ENCODE measurements at regions not wholly inside any gene's neighbourhood (a gene's known extent, or its start where the extent isn't known, plus 50 kb on each side); places are given as distances from the start of the nearest gene placed in this dataset.
A peak's percentile ranks its signal among the peaks of the same experiment; 100 is the strongest.

DNA sequence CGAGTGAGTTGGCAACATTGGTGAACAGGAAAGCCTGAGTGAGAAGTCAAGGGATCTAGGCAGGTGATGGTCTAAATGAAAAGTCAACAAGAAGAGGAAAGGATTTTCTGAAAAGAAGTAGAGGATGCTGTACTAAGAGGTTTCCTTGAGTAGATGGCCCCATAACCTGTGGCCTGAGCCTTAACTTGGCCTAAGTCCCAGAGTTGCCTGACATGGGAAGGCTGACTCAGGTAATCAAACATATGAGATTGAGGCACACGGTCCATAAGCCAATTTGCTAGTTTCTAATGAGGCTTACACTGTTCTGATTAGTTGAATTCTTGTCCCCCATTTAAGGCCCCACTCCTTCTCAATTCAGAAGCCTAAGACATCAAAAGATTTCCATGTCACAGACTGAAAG, 262.5 kb upstream of the LMCD1 start:
- H3K4me3 Mint-ChIP-seq = no peak overlapping the region
- H3K36me3 Mint-ChIP-seq = no peaks in the 10 kb centered on the region
- H3K27ac Mint-ChIP-seq = no peak overlapping the region
- H3K9me3 Mint-ChIP-seq = peaks cover 7% of the 10 kb centered on the region
- H3K4me1 Mint-ChIP-seq = no peaks in the 10 kb centered on the region
- H3K27me3 Mint-ChIP-seq = peaks cover 8% of the 10 kb centered on the region
- no peak for ATAC-seq

DNA sequence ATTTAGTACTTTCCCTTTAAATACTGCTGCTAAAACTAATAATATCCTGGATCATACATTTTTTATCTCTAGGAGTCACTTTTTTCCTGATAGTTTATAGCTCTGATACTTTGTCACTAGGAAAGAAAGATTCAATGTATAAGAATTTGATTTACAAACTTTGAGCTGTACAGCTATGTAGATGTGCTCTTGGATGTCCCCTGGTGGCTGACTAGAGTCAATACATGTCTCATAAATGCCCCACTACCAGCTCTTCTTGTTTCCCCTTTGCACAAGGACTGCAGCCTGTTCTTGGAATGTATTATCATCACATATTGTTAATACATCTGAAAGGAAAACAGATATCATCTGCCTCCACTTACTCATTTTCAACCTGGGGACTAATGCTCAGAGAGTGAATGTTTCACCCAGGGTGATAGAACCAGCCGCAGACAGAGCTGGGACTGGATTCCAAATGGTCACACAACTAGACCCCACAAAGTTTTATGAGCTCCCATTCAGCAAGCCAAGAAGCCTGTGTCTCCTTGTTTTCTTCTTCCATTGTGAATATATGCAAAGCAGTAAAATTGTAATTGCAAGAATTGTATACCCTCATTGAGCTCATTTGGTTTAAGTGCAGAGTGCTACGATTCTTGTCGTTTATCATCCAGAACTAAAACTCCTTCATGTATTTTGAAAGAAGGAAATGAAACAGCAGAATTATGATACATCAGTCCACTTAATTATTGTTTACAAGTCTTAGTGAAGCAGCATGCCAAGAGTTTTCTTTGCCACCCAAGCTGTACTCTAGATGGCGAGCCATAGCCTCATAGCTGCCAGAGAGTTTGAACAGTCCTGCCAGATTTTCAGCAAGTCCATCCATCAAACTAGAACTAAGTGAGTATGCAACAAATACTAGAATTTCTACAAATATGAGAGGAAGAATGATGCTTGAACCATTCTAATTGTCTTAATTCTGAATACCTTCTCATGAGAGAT, 261.6 kb upstream of the LMCD1 start:
- H3K4me1 Mint-ChIP-seq = no peaks in the 10 kb centered on the region
- peaks cover 4% of the 10 kb centered on the region for H3K27me3 Mint-ChIP-seq
- no peak overlapping the region for H3K4me3 Mint-ChIP-seq
- no peak overlapping the region for H3K27ac Mint-ChIP-seq
- peaks cover 7% of the 10 kb centered on the region for H3K9me3 Mint-ChIP-seq
- no peaks in the 10 kb centered on the region for H3K36me3 Mint-ChIP-seq
- no peak for ATAC-seq

- H3K4me3 Mint-ChIP-seq = no peak overlapping the region
- no peaks in the 10 kb centered on the region for H3K36me3 Mint-ChIP-seq
- no peak overlapping the region for H3K27ac Mint-ChIP-seq
- no peak for ATAC-seq
- H3K4me1 Mint-ChIP-seq = no peaks in the 10 kb centered on the region
- peaks cover 14% of the 10 kb centered on the region for H3K9me3 Mint-ChIP-seq
- peaks cover 11% of the 10 kb centered on the region for H3K27me3 Mint-ChIP-seq
Measured at GRCh38 chr3:8246070-8246469, 255.6 kb upstream of the LMCD1 start.

DNA sequence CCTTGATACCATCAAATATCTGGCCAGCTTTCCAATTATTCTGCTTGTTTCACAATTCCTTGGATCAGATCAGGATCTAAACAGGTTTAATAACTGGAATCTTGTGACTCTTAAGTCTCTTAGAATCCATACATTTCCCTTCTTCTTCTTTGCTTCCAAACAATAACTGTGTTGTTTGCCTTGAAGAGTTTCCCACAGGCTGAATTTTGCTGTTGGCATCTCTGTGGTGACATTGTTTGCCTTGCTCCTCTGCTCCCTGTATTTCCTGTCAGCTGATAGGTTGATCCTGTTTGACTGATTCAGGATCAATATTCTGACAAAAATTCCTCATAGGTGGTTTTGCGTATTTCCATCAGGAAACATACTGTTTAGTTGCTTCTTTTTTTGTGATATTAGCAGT, 248.4 kb upstream of the LMCD1 start:
- Mint-ChIP-seq H3K36me3 (no peaks in the 10 kb centered on the region), H3K27ac (no peak overlapping the region), H3K9me3 (peaks cover 13% of the 10 kb centered on the region), H3K27me3 (peaks cover 11% of the 10 kb centered on the region), H3K4me3 (no peak overlapping the region), H3K4me1 (no peaks in the 10 kb centered on the region)
- ATAC-seq = no peak

DNA sequence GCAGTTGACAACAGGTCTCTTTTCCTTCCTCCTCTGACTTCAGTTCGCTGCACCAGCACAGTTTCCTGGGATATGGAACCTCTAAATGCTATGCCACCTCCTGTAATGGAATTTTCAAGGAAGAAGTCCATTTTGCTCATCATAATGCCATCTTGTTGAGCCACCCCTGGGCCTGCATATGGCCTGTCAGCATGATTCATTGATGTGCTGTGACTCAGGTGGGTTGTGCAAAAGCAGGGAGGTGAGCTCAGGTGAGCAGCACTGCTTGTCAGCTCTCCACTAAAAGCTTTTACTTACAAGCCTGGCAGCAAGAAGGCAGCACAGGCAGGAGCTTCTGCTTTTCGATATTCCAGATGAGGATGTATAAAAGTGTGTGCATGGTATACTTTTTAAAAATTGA, 247.1 kb upstream of the LMCD1 start:
- Mint-ChIP-seq H3K4me3 (no peak overlapping the region), H3K27me3 (peaks cover 11% of the 10 kb centered on the region), H3K27ac (no peak overlapping the region), H3K36me3 (no peaks in the 10 kb centered on the region), H3K4me1 (no peaks in the 10 kb centered on the region), H3K9me3 (peaks cover 13% of the 10 kb centered on the region)
- ATAC-seq = no peak

DNA sequence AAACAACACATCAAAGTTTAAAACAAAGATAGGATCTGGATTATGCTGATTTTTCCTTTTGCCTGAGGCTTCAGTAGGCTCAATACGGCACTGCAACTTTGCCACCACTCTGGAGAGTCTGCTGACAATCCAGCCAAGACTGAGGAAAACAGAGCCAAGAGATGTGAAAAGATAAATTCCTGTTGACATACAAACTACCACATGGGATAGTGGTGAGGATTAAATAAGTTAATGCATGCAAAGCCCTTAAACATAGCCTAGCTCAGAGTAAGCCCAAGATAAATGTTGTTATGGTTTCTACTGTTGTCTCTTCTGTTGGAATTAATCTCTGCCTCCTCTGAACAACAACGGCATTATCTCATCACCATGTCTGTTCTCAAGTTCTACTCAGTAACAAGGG, 245.9 kb upstream of the LMCD1 start:
- no peak for ATAC-seq
- no peak overlapping the region for H3K27ac Mint-ChIP-seq
- H3K27me3 Mint-ChIP-seq = peaks cover 1% of the 10 kb centered on the region
- no peak overlapping the region for H3K4me3 Mint-ChIP-seq
- H3K9me3 Mint-ChIP-seq = peaks cover 6% of the 10 kb centered on the region
- no peaks in the 10 kb centered on the region for H3K36me3 Mint-ChIP-seq
- no peaks in the 10 kb centered on the region for H3K4me1 Mint-ChIP-seq

DNA sequence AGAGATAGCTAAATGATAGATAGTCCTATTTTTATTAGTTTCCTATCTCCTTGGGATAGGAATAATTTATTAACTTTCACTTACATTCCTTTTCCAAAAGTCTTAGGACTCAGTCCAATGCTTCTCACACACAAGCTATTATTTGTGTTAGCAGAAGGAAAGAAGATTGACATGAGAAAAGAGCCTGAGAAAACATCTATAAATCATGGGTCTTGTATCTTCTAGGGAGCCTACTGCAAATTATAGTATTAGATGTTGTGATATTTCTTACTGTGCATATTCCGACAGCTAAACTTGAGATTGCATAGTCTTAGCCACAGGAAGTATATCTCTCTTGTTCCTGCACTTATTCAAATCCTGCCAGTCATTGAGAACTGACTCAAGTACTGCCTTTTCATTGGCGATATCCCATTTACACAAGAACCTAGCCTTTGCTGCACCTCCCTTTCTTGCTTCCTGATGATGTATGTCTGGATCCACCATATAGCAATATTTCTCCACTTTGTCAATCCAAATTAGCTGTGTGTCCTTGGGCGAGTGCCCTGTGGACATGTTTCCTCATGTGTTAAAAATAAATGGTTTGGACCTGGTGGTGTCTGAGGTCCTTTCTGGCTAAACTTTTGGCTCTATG, 245.1 kb upstream of the LMCD1 start:
- Mint-ChIP-seq H3K36me3 (no peaks in the 10 kb centered on the region), H3K4me1 (no peaks in the 10 kb centered on the region), H3K27me3 (no peaks in the 10 kb centered on the region), H3K27ac (no peak overlapping the region), H3K9me3 (peaks cover 10% of the 10 kb centered on the region), H3K4me3 (no peak overlapping the region)
- ATAC-seq = no peak

DNA sequence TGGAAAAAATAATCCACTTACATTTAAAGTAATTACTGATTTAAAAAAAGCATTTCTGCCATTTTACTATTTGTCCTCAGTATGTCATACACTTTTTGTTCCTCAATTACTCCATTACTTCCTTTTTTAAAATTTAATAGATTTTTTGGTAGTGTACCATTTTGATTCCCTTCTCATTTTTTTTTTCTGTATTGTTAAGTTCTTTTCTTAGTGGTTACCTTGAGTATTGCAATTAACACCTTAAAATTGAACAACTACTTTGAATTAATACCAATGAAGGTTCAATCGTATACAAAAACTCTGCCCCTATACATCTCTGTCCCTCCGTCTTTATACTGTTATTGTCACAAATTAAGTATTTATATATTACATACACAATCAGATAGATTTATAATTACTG, 240.6 kb upstream of the LMCD1 start:
- H3K27ac Mint-ChIP-seq = no peak overlapping the region
- peaks cover 10% of the 10 kb centered on the region for H3K9me3 Mint-ChIP-seq
- no peak for ATAC-seq
- H3K36me3 Mint-ChIP-seq = no peaks in the 10 kb centered on the region
- no peak overlapping the region for H3K4me3 Mint-ChIP-seq
- H3K4me1 Mint-ChIP-seq = no peaks in the 10 kb centered on the region
- H3K27me3 Mint-ChIP-seq = no peaks in the 10 kb centered on the region

- no peak overlapping the region for H3K27ac Mint-ChIP-seq
- no peak overlapping the region for H3K4me3 Mint-ChIP-seq
- H3K36me3 Mint-ChIP-seq = no peaks in the 10 kb centered on the region
- H3K27me3 Mint-ChIP-seq = no peaks in the 10 kb centered on the region
- peaks cover under 1% of the 10 kb centered on the region for H3K9me3 Mint-ChIP-seq
- H3K4me1 Mint-ChIP-seq = no peaks in the 10 kb centered on the region
- peak; percentile 55 for ATAC-seq
Measured at GRCh38 chr3:8266730-8267131, 234.9 kb upstream of the LMCD1 start.

DNA sequence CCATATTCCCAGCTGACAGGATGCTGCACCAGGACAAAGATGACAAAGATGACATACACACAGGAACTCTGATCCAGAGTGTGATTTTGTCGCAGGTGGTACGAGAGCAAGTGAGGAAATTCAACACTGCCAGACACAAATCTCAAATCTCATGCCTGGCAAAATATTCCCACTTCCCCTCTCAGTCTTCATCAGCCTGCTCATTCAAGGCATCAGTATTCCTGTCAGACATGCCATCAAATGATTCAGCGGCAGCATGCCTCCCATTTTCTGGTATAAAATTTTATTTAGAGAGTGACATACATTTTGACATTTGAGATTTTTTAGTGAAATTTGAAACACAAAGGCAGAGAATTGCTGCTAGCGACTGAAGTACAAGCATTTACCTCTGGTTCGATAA, 228.1 kb upstream of the LMCD1 start:
- Mint-ChIP-seq H3K9me3 (no peaks in the 10 kb centered on the region), H3K36me3 (no peaks in the 10 kb centered on the region), H3K27me3 (no peaks in the 10 kb centered on the region), H3K27ac (no peak overlapping the region), H3K4me3 (no peak overlapping the region), H3K4me1 (no peaks in the 10 kb centered on the region)
- no peak for ATAC-seq

GRCh38 chr3:8276056-8276455, 225.6 kb upstream of the LMCD1 start:
- H3K27me3 Mint-ChIP-seq = no peaks in the 10 kb centered on the region
- H3K27ac Mint-ChIP-seq = no peak overlapping the region
- H3K4me1 Mint-ChIP-seq = no peaks in the 10 kb centered on the region
- no peaks in the 10 kb centered on the region for H3K9me3 Mint-ChIP-seq
- no peaks in the 10 kb centered on the region for H3K36me3 Mint-ChIP-seq
- no peak for ATAC-seq
- H3K4me3 Mint-ChIP-seq = no peak overlapping the region

DNA sequence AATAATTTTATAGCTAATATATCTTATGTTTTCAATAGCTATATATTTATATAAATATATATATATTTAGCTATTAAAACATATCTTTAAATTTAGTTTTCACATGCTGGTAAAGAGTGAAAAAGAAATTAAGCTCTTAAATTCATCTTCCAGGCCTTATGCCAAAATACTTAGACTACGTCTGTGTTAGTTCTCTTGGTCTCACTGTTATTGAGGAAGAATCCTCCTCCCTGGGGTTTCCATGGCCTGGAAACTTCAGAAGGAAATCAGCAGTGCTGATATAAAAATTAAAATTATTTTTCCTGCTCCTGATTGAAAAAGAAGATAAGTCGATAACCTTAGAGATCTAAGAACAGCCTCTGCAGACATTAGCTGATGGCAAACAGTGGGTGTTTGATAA, 225.1 kb upstream of the LMCD1 start:
- no peaks in the 10 kb centered on the region for H3K27me3 Mint-ChIP-seq
- no peaks in the 10 kb centered on the region for H3K4me1 Mint-ChIP-seq
- H3K4me3 Mint-ChIP-seq = no peak overlapping the region
- no peaks in the 10 kb centered on the region for H3K9me3 Mint-ChIP-seq
- no peaks in the 10 kb centered on the region for H3K36me3 Mint-ChIP-seq
- H3K27ac Mint-ChIP-seq = no peak overlapping the region
- ATAC-seq = no peak

GRCh38 chr3:8278448-8278847, 223.2 kb upstream of the LMCD1 start:
- H3K4me3 Mint-ChIP-seq = no peak overlapping the region
- no peaks in the 10 kb centered on the region for H3K4me1 Mint-ChIP-seq
- no peaks in the 10 kb centered on the region for H3K27me3 Mint-ChIP-seq
- H3K36me3 Mint-ChIP-seq = no peaks in the 10 kb centered on the region
- no peaks in the 10 kb centered on the region for H3K9me3 Mint-ChIP-seq
- no peak for ATAC-seq
- H3K27ac Mint-ChIP-seq = no peak overlapping the region

GRCh38 chr3:8279476-8279875, 222.1 kb upstream of the LMCD1 start:
- H3K36me3 Mint-ChIP-seq = no peaks in the 10 kb centered on the region

GRCh38 chr3:8279886-8280550, 221.6 kb upstream of the LMCD1 start:
- no peak for ATAC-seq
- H3K36me3 Mint-ChIP-seq = no peaks in the 10 kb centered on the region
- no peaks in the 10 kb centered on the region for H3K9me3 Mint-ChIP-seq
- H3K4me1 Mint-ChIP-seq = no peaks in the 10 kb centered on the region
- H3K27me3 Mint-ChIP-seq = no peaks in the 10 kb centered on the region
- no peak overlapping the region for H3K27ac Mint-ChIP-seq
- no peak overlapping the region for H3K4me3 Mint-ChIP-seq

More at GRCh38 chr3:8279476-8279875, 222.1 kb upstream of the LMCD1 start:
- no peaks in the 10 kb centered on the region for H3K27me3 Mint-ChIP-seq
- no peak overlapping the region for H3K27ac Mint-ChIP-seq
- H3K4me1 Mint-ChIP-seq = no peaks in the 10 kb centered on the region
- no peak overlapping the region for H3K4me3 Mint-ChIP-seq
- ATAC-seq = no peak
- H3K9me3 Mint-ChIP-seq = no peaks in the 10 kb centered on the region
